ENCODE measurements at regions not wholly inside any gene's neighbourhood (a gene's known extent, or its start where the extent isn't known, plus 50 kb on each side); places are given as distances from the start of the nearest gene placed in this dataset.
"Not testable (repeated sequence)": the region's sequence is repeated elsewhere in the genome, so short reads cannot be mapped to it uniquely, and the experiment has no call there.

GRCh38 chr9:102185371-102185770 lies 446.9 kb upstream of the GRIN3A start:
- DNase-seq (ENCODE audit: insufficient read length, low spot score) (no peak), FAIRE-seq (peak; percentile 69)
- TF ChIP-seq POLR2A (IDR thresholded peaks at IDR 0.05; ENCODE audit: low read depth, low read length), result no peak

- no peak for TF ChIP-seq POLR2A (IDR thresholded peaks at IDR 0.05; ENCODE audit: low read depth, low read length)
- DNase-seq (ENCODE audit: insufficient read length, low spot score), result no peak
- peak; percentile 85 for FAIRE-seq
Measured at GRCh38 chr9:102178811-102179210, 440.4 kb upstream of the GRIN3A start.

- FAIRE-seq; DNase-seq (ENCODE audit: insufficient read length, low spot score): not testable (repeated sequence)
Measured at GRCh38 chr9:102174202-102174601, 435.8 kb upstream of the GRIN3A start.

- no peak for TF ChIP-seq POLR2A (IDR thresholded peaks at IDR 0.05; ENCODE audit: low read depth, low read length)
- FAIRE-seq (peak; percentile 11), DNase-seq (ENCODE audit: insufficient read length, low spot score) (no peak)
Measured at GRCh38 chr9:102164247-102164646, 425.8 kb upstream of the GRIN3A start.

- not testable (repeated sequence) for FAIRE-seq; DNase-seq (ENCODE audit: insufficient read length, low spot score)
Measured at GRCh38 chr9:102153081-102153480, 414.6 kb upstream of the GRIN3A start.

GRCh38 chr9:102135768-102136167 lies 397.3 kb upstream of the GRIN3A start:
- no peak for TF ChIP-seq POLR2A (IDR thresholded peaks at IDR 0.05; ENCODE audit: low read depth, low read length)
- FAIRE-seq, result no peak
- DNase-seq (ENCODE audit: insufficient read length, low spot score), result no peak

GRCh38 chr9:102124465-102124864 lies 386.0 kb upstream of the GRIN3A start:
- no peak for DNase-seq (ENCODE audit: insufficient read length, low spot score)
- no peak for FAIRE-seq
- no peak for TF ChIP-seq POLR2A (IDR thresholded peaks at IDR 0.05; ENCODE audit: low read depth, low read length)

- TF ChIP-seq POLR2A (IDR thresholded peaks at IDR 0.05; ENCODE audit: low read depth, low read length), result no peak
- FAIRE-seq, result no peak
- DNase-seq (ENCODE audit: insufficient read length, low spot score), result no peak
Measured at GRCh38 chr9:102114557-102114956, 376.1 kb upstream of the GRIN3A start.

GRCh38 chr9:102113191-102113590 lies 374.7 kb upstream of the GRIN3A start:
- TF ChIP-seq POLR2A (IDR thresholded peaks at IDR 0.05; ENCODE audit: low read depth, low read length), result no peak
- FAIRE-seq, result peak; percentile 96
- no peak for DNase-seq (ENCODE audit: insufficient read length, low spot score)

GRCh38 chr9:102106439-102106838 lies 368.0 kb upstream of the GRIN3A start:
- TF ChIP-seq POLR2A (IDR thresholded peaks at IDR 0.05; ENCODE audit: low read depth, low read length), result no peak
- DNase-seq (ENCODE audit: insufficient read length, low spot score), result no peak
- FAIRE-seq, result no peak

GRCh38 chr9:102101723-102102122 lies 363.3 kb upstream of the GRIN3A start:
- DNase-seq (ENCODE audit: insufficient read length, low spot score) (no peak), FAIRE-seq (peak; percentile 33)
- TF ChIP-seq POLR2A (IDR thresholded peaks at IDR 0.05; ENCODE audit: low read depth, low read length), result no peak

GRCh38 chr9:102087141-102087540 lies 348.7 kb upstream of the GRIN3A start:
- no peak for TF ChIP-seq POLR2A (IDR thresholded peaks at IDR 0.05; ENCODE audit: low read depth, low read length)
- DNase-seq (ENCODE audit: insufficient read length, low spot score) (no peak), FAIRE-seq (peak; percentile 23)

GRCh38 chr9:102085548-102085947 lies 347.1 kb upstream of the GRIN3A start:
- no peak for DNase-seq (ENCODE audit: insufficient read length, low spot score)
- no peak for TF ChIP-seq POLR2A (IDR thresholded peaks at IDR 0.05; ENCODE audit: low read depth, low read length)
- FAIRE-seq, result no peak

- peak; percentile 10 for DNase-seq (ENCODE audit: insufficient read length, low spot score)
- peak; percentile 87 for FAIRE-seq
Measured at GRCh38 chr9:102072059-102072764, 333.8 kb upstream of the GRIN3A start.

GRCh38 chr9:102069969-102070368 lies 331.5 kb upstream of the GRIN3A start:
- peak; percentile 98 for FAIRE-seq
- no peak for TF ChIP-seq POLR2A (IDR thresholded peaks at IDR 0.05; ENCODE audit: low read depth, low read length)
- DNase-seq (ENCODE audit: insufficient read length, low spot score), result no peak

More at GRCh38 chr9:102072059-102072764, 333.8 kb upstream of the GRIN3A start:
- no peak for TF ChIP-seq POLR2A (IDR thresholded peaks at IDR 0.05; ENCODE audit: low read depth, low read length)

- DNase-seq (ENCODE audit: insufficient read length, low spot score) (no peak), FAIRE-seq (peak; percentile 76)
Measured at GRCh38 chr9:102054811-102055210, 316.4 kb upstream of the GRIN3A start.

More at GRCh38 chr9:102054811-102055210, 316.4 kb upstream of the GRIN3A start:
- TF ChIP-seq POLR2A (IDR thresholded peaks at IDR 0.05; ENCODE audit: low read depth, low read length), result no peak

All from H54 (cell line).